ENCODE measurements at regions not wholly inside any gene's neighbourhood (a gene's known extent, or its start where the extent isn't known, plus 50 kb on each side); places are given as distances from the start of the nearest gene placed in this dataset.

- POLR2A ChIA-PET (ENCODE audit: partially characterized antibody) = no interaction called here
Observed at GRCh38 chr15:66886686-66887273, 178.6 kb upstream of the SMAD3 start.

More at GRCh38 chr15:66886686-66887273, 178.6 kb upstream of the SMAD3 start:
- H3K79me1 ChIP-seq (ENCODE audit: low read depth, low read length) = no peaks in the 10 kb centered on the region
- FAIRE-seq (no peak), DNase-seq (ENCODE audit: low read depth in 1 of 2, low spot score in 2 of 2) (peak in 1 of 2 experiments; percentile 14)
- H3K9ac ChIP-seq (replicated peaks in 1 of 4; ENCODE audit: extremely low read depth in 1 of 4, low read depth in 3 of 4, low read length in 3 of 4) = no peak overlapping the region
- no peak overlapping the region for H3K56ac ChIP-seq (replicated peaks; ENCODE audit: insufficient read length, low read depth, low read length)
- H2BK5ac ChIP-seq (ENCODE audit: low read depth, low read length) = no peak overlapping the region
- H2AK5ac ChIP-seq (ENCODE audit: low read depth, low read length) = no peak overlapping the region
- no peak overlapping the region for H2BK15ac ChIP-seq (ENCODE audit: low read length)
- H4K8ac ChIP-seq (ENCODE audit: extremely low read depth, insufficient read depth, low read length) = no peak overlapping the region
- H3K23ac ChIP-seq (ENCODE audit: insufficient read length) = no peak overlapping the region
- no peak overlapping the region for H2BK120ac ChIP-seq (replicated peaks; ENCODE audit: low read depth, low read length)
- no peaks in the 10 kb centered on the region for H3K27me3 ChIP-seq (replicated peaks in 1 of 4; ENCODE audit: control insufficient read depth in 3 of 4, extremely low read depth in 1 of 4, insufficient read depth in 3 of 4, low read length in 3 of 4)
- H2AFZ ChIP-seq (ENCODE audit: low read length) = no peak overlapping the region
- H4K20me1 ChIP-seq (replicated peaks in 1 of 2; ENCODE audit: control insufficient read depth in 1 of 2, insufficient read depth in 2 of 2, low read length in 2 of 2) = no peaks in the 10 kb centered on the region
- H3K36me3 ChIP-seq (ENCODE audit: control insufficient read depth in 2 of 4, insufficient read depth in 4 of 4, low read length in 3 of 4) = no peaks in the 10 kb centered on the region
- H3K23me2 ChIP-seq (ENCODE audit: low read depth, low read length) = no peaks in the 10 kb centered on the region
- CTCF ChIA-PET (ENCODE audit: partially characterized antibody) = interaction anchor here (0.7 to 1.2 kb wide), 3 partner anchors 16 to 296 kb away, joined by 3 to 7 read pairs (median 3); no protein-coding TSS in a partner anchor
- peaks cover 0 to 9% of the 10 kb centered on the region in 2 experiments; a peak in 2 of 4 replicates for H3K9me3 ChIP-seq (ENCODE audit: insufficient read depth in 2 of 2, low read depth in 1 of 2, low read length in 1 of 2)
- no peaks in the 10 kb centered on the region for H3K79me2 ChIP-seq (ENCODE audit: control insufficient read depth in 1 of 2, insufficient read depth in 2 of 2, low read length in 2 of 2)
- WGBS, 2 experiments (ENCODE audit: extremely low coverage in 1 of 2, insufficient coverage in 1 of 2, insufficient read length in 1 of 2, insufficient replicate concordance in 2 of 2, low coverage in 1 of 2, low lambda C conversion rate in 2 of 2, missing lambda C conversion rate in 1 of 2) = 80% methylated on average over 7 of the region's 7 CpGs; no CpG with 5 or more reads in 1 of the 2 experiments
- H3K4me3 ChIP-seq (ENCODE audit: extremely low read depth in 1 of 4, insufficient read depth in 2 of 4, low read depth in 3 of 4, low read length in 4 of 4) = no peak overlapping the region
- H4K91ac ChIP-seq (replicated peaks; ENCODE audit: insufficient read length, low read length) = no peak overlapping the region
- TF ChIP-seq CHD1 (IDR thresholded peaks at IDR 0.05; ENCODE audit: low read depth, low read length) = no peak
- TF ChIP-seq TCF12 (IDR thresholded peaks at IDR 0.05; ENCODE audit: low read depth, low read length) = no peak
- TF ChIP-seq KDM1A (IDR thresholded peaks at IDR 0.05; ENCODE audit: borderline replicate concordance, low read length) = no peak
- no peak for TF ChIP-seq SRF (IDR thresholded peaks at IDR 0.05; ENCODE audit: low read depth, low read length)
- TF ChIP-seq TEAD4 (IDR thresholded peaks at IDR 0.05; ENCODE audit: low read depth, low read length) = no peak
- no peak for TF ChIP-seq CHD2 (IDR thresholded peaks at IDR 0.05; ENCODE audit: low read length)
- TF ChIP-seq ASH2L (IDR thresholded peaks at IDR 0.05; ENCODE audit: low read length) = no peak
- no peak for TF ChIP-seq POU5F1 (IDR thresholded peaks at IDR 0.05; ENCODE audit: low read depth, low read length)
- TF ChIP-seq RNF2 (IDR thresholded peaks at IDR 0.05; ENCODE audit: borderline replicate concordance, low read depth, low read length, missing control alignments, poor library complexity, severe bottlenecking) = no peak
- no peak for TF ChIP-seq NRF1 (IDR thresholded peaks at IDR 0.05; ENCODE audit: low read depth, low read length)
- no peak overlapping the region for H3K4ac ChIP-seq (replicated peaks; ENCODE audit: insufficient read length, low read depth, low read length)
- peaks cover 0 to 9% (median 4%) of the 10 kb centered on the region in 4 experiments; a peak in 5 of 7 replicates for H3K4me1 ChIP-seq (replicated peaks in 1 of 4; ENCODE audit: control insufficient read depth in 3 of 4, insufficient read depth in 4 of 4, low read length in 3 of 4)
- no peak overlapping the region for H3K14ac ChIP-seq (ENCODE audit: insufficient read length)
- H3K4me2 ChIP-seq (ENCODE audit: insufficient read depth in 1 of 2, low read depth in 2 of 2, low read length in 2 of 2) = no peak overlapping the region
- H3K27ac ChIP-seq (ENCODE audit: low read depth, low read length) = no peak overlapping the region
- H4K5ac ChIP-seq (ENCODE audit: insufficient read length, low read depth, low read length) = no peak overlapping the region
- H2BK20ac ChIP-seq (ENCODE audit: low read length) = no peak overlapping the region
- H2BK12ac ChIP-seq (ENCODE audit: low read depth, low read length) = no peak overlapping the region
- no peak overlapping the region for H3K18ac ChIP-seq (ENCODE audit: extremely low read depth, low read length)
